Activated T-cell treated with anti-CD3 and anti-CD28 coated beads, Interleukin-2, amount 50 U/mL, for 72 hours (primary cell): ENCODE measurements at regions not wholly inside any gene's neighbourhood (a gene's known extent, or its start where the extent isn't known, plus 50 kb on each side); places are given as distances from the start of the nearest gene placed in this dataset.

Experiments
- ATAC-seq, 2 donors: fragments of 150-1000 bp; cut with Tn5 transposase; replicated peaks in 1 of 2; 2 replicates each; pipeline ENCODE4 v1.10.0; 2021; ENCODE audit warnings: moderate library complexity in 2 of 2, mild to moderate bottlenecking in 1 of 2
- DNase-seq, 2 donors: peaks; one replicate each; pipeline ENCODE4 v3.0.0; 2021 to 2022; ENCODE audit warnings: mixed read lengths in 1 of 2
- H3K27ac Mint-ChIP-seq: one replicate; pipeline ENCODE4 v1.8.0; 2022; ENCODE audit warnings: mild to moderate bottlenecking, moderate library complexity, mixed read lengths
- H3K27me3 Mint-ChIP-seq: one replicate; pipeline ENCODE4 v1.8.0; 2022; ENCODE audit warnings: low read depth, mixed read lengths
- H3K36me3 Mint-ChIP-seq, 2 donors: one replicate each; pipeline ENCODE4 v1.8.0; 2022; ENCODE audit warnings: mixed read lengths in 2 of 2, mild to moderate bottlenecking in 1 of 2; ENCODE audit not compliant: insufficient read depth in 2 of 2
- H3K4me1 Mint-ChIP-seq: one replicate; pipeline ENCODE4 v1.8.0; 2022; ENCODE audit warnings: low read depth, mixed read lengths
- H3K4me3 Mint-ChIP-seq, 2 donors: one replicate each; pipeline ENCODE4 v1.8.0; 2022; ENCODE audit warnings: mild to moderate bottlenecking in 2 of 2, mixed read lengths in 2 of 2, moderate library complexity in 2 of 2
- H3K9me3 Mint-ChIP-seq, 2 donors: one replicate each; pipeline ENCODE4 v1.8.0; 2022; ENCODE audit warnings: mixed read lengths in 2 of 2

GRCh38 chr1:98813738-98814309, 152.3 kb downstream of the SNX7 start:
- peak; percentile 5 to 6 for DNase-seq
- no peaks in the 10 kb centered on the region for H3K27me3 Mint-ChIP-seq
- peak overlapping the region; percentile 72 for H3K27ac Mint-ChIP-seq
- ATAC-seq = peak; percentile 93
- H3K4me1 Mint-ChIP-seq = peaks cover 28% of the 10 kb centered on the region
- peaks cover 4 to 6% of the 10 kb centered on the region in 2 donors for H3K9me3 Mint-ChIP-seq
- H3K4me3 Mint-ChIP-seq = peak overlapping the region; percentile 60 to 62
- peaks cover 9% of the 10 kb centered on the region in 2 donors for H3K36me3 Mint-ChIP-seq

- Mint-ChIP-seq H3K36me3 (no peaks in the 10 kb centered on the region), H3K4me3 (no peak overlapping the region), H3K4me1 (peaks cover 28% of the 10 kb centered on the region), H3K27me3 (no peaks in the 10 kb centered on the region), H3K9me3 (no peaks in the 10 kb centered on the region), H3K27ac (no peak overlapping the region)
- DNase-seq = no peak
- ATAC-seq = no peak
Measured at GRCh38 chr1:98817821-98818220, 156.3 kb downstream of the SNX7 start.

GRCh38 chr1:98821379-98821778, 159.9 kb downstream of the SNX7 start:
- Mint-ChIP-seq H3K4me1 (peaks cover 10% of the 10 kb centered on the region), H3K36me3 (no peaks in the 10 kb centered on the region), H3K27me3 (no peaks in the 10 kb centered on the region), H3K27ac (no peak overlapping the region), H3K9me3 (no peaks in the 10 kb centered on the region), H3K4me3 (no peak overlapping the region)
- DNase-seq (no peak), ATAC-seq (no peak)

DNA sequence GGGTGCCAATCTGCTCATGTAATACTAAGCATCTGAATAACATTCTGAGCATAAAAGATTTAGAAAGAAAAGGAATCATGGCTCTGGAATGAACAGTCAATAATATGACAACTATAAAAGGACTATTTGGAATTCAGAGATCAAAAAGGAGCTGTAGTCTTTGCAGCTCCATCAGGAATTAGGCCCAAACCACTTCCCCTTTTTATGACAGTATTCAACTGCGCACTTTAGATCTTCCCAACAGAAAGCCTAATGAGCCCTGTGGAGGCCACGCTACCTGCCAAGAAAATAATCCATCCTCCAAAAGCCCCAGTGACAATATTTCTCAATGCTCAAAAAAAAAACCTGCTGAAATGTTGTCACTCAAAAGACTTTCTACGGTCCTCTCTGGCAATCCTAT, 163.2 kb downstream of the SNX7 start:
- DNase-seq (no peak), ATAC-seq (no peak)
- Mint-ChIP-seq H3K4me1 (no peaks in the 10 kb centered on the region), H3K27ac (no peak overlapping the region), H3K4me3 (no peak overlapping the region), H3K27me3 (no peaks in the 10 kb centered on the region), H3K36me3 (peaks cover 0 to 2% of the 10 kb centered on the region in 2 donors), H3K9me3 (peaks cover 0 to under 1% of the 10 kb centered on the region in 2 donors)

DNA sequence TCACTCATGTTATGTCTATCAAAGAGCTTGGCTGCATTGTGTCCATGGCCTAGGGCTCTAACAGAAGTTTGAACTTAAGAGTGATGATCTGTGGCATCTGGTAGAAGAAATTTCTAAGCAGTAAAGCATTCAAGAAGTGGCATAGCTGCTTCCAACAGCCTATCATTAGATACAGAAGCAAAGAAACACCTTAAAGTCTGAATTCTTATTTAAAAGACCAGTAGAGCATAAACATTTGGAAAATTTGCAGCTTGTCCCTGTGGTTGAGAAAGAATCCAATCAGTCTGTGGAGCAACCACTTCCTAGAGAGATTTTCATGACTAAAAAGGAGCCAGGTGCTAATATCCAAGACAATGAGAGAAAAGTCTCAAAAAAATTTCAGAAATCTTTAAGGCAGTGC, 165.5 kb downstream of the SNX7 start:
- Mint-ChIP-seq H3K27me3 (no peaks in the 10 kb centered on the region), H3K27ac (no peak overlapping the region), H3K4me3 (no peak overlapping the region), H3K9me3 (peaks cover 0 to 3% of the 10 kb centered on the region in 2 donors), H3K36me3 (peaks cover 0 to 5% of the 10 kb centered on the region in 2 donors), H3K4me1 (no peaks in the 10 kb centered on the region)
- ATAC-seq (no peak), DNase-seq (no peak)

DNA sequence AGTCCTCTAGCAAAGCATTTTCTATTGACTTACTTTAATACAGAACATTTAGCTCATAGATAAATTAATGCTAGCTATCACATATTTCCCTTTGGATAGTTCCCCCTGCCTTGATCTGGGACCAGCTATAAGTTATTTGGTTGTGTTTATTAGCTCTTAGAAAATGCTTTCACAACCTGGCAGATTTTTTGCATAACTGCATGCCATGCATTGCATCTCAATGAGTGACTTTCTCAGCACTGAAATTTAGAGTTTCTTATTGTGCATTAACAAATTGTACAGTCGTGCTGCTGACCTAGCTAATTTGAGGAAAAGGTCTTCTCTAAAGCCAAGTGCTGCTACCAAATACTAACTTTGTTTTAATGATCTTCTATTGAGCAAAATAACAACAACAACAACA, 164.8 kb downstream of the PLPPR5 start:
- no peak for DNase-seq
- no peaks in the 10 kb centered on the region for H3K27me3 Mint-ChIP-seq
- no peak overlapping the region for H3K27ac Mint-ChIP-seq
- ATAC-seq = no peak
- H3K4me3 Mint-ChIP-seq = no peak overlapping the region
- H3K9me3 Mint-ChIP-seq = peaks cover 2 to 3% of the 10 kb centered on the region in 2 donors
- H3K4me1 Mint-ChIP-seq = peaks cover 18% of the 10 kb centered on the region
- no peaks in the 10 kb centered on the region for H3K36me3 Mint-ChIP-seq
